ENCODE measurements at regions not wholly inside any gene's neighbourhood (a gene's known extent, or its start where the extent isn't known, plus 50 kb on each side); places are given as distances from the start of the nearest gene placed in this dataset.

DNA sequence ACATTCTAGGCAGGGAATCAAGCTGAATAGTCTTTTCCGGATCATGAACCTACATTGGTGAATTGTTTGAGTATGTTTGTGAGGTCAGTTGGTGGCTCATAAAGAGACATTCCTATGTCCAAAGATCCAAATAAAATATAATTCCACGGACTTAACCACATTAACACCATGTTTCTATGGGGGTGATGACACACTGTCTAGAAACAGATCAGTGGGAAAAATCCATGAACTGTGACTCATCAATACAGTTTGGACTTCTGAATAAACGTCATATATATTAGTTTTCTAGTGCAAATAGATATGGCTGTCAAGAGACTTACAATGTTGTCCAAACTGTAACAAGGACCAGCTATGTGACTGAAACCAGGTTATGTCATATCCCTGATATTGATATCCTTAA lies 509.9 kb upstream of the TYRP1 start:
- TF ChIP-seq, protein P1, sequence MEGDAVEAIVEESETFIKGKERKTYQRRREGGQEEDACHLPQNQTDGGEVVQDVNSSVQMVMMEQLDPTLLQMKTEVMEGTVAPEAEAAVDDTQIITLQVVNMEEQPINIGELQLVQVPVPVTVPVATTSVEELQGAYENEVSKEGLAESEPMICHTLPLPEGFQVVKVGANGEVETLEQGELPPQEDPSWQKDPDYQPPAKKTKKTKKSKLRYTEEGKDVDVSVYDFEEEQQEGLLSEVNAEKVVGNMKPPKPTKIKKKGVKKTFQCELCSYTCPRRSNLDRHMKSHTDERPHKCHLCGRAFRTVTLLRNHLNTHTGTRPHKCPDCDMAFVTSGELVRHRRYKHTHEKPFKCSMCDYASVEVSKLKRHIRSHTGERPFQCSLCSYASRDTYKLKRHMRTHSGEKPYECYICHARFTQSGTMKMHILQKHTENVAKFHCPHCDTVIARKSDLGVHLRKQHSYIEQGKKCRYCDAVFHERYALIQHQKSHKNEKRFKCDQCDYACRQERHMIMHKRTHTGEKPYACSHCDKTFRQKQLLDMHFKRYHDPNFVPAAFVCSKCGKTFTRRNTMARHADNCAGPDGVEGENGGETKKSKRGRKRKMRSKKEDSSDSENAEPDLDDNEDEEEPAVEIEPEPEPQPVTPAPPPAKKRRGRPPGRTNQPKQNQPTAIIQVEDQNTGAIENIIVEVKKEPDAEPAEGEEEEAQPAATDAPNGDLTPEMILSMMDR (conservative IDR thresholded peaks at IDR 0.05; ENCODE audit: control insufficient read depth, insufficient read depth, low read depth, low read length) = no peak
- H3K4me3 ChIP-seq (ENCODE audit: control insufficient read depth, low read depth, low read length) = no peak overlapping the region
- DNase-seq (ENCODE audit: low read depth) = peak; percentile 47

DNA sequence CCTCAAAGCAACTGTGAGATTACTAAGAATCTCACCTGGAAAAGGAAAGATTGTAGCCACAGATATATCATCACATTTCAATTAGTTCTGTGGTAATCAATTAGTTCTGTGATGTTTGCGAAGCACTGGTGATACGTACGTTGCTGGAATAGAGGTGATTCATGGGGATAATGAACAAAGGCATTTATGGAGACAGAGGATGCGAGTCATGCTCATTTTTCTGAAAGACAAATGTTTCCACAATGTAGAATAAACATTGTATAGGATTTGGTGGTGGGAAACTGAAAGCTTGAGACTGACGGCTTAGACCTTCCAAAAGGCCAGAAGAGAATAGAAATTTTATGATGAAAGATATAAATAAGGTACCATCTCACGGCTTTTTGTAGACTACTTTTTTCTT lies 507.3 kb upstream of the TYRP1 start:
- TF ChIP-seq, protein P1 (conservative IDR thresholded peaks at IDR 0.05; ENCODE audit: control insufficient read depth, insufficient read depth, low read depth, low read length) = no peak

DNA sequence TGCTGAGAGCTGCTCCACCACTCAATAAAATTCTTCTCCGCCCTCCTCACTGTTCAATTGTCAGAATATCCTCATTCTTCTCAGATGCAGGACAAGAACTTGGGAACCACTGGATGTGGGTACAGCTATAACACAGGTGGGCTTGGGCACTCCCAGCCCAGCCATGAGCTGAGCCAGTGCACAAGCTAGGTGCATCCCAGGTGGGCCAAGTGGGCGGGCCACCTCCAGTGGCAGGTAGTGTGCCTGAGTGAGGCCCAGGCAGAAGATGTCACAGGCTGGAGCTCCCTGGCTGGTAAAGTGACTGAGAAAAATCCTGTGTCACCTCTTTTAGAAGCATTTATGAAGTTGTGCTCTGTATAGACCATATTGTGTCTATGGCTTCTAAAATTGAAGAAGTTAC lies 501.6 kb upstream of the TYRP1 start:
- H3K4me3 ChIP-seq (ENCODE audit: control insufficient read depth, low read depth, low read length) = no peak overlapping the region
- no peak for DNase-seq (ENCODE audit: low read depth)
- TF ChIP-seq, protein P1 (conservative IDR thresholded peaks at IDR 0.05; ENCODE audit: control insufficient read depth, insufficient read depth, low read depth, low read length) = no peak

More for the DNA sequence above, 507.3 kb upstream of the TYRP1 start:
- no peak overlapping the region for H3K4me3 ChIP-seq (ENCODE audit: control insufficient read depth, low read depth, low read length)
- peak; percentile 47 for DNase-seq (ENCODE audit: low read depth)

DNA sequence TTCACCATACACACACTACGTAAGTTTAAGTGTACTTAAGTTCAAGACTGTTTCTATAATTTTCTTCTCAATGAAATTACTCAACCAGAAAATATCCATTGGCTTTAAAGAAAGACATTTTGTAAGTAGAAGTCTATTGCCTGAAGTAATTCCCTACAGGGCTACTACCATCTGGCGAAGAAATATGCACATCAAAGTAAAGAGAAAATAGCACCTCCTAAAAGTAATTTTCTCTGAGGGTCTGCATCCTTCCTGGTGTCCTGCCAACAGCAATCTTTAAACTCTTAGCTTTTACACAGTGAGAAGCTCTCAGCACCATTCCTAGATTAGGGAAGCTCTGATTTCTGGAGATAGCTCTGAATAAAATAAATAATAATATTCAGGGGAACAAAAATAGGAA lies 498.5 kb upstream of the TYRP1 start:
- DNase-seq (ENCODE audit: low read depth) = no peak
- TF ChIP-seq, protein P1 (conservative IDR thresholded peaks at IDR 0.05; ENCODE audit: control insufficient read depth, insufficient read depth, low read depth, low read length) = no peak
- H3K4me3 ChIP-seq (ENCODE audit: control insufficient read depth, low read depth, low read length) = no peak overlapping the region

DNA sequence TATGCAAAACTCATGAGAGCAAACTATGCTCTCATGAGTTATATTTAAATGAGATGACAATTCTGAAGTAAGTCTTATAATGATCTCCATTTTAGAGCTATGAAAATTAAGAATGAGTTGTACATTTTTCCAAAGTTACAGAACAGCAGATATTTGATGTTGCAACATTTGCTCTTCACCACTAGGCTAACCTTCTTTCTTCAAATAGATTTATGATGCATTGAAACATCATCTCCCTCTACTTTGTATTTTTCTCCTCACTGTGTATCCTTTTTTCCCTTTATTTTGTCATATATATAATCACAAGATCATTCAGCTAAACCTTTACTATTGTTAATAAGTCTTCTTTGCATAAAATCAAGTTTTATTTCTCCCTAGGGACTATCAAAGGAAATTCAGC lies 497.7 kb upstream of the TYRP1 start:
- TF ChIP-seq, protein P1 (conservative IDR thresholded peaks at IDR 0.05; ENCODE audit: control insufficient read depth, insufficient read depth, low read depth, low read length) = peak; percentile 1
- no peak for DNase-seq (ENCODE audit: low read depth)
- H3K4me3 ChIP-seq (ENCODE audit: control insufficient read depth, low read depth, low read length) = no peak overlapping the region

DNA sequence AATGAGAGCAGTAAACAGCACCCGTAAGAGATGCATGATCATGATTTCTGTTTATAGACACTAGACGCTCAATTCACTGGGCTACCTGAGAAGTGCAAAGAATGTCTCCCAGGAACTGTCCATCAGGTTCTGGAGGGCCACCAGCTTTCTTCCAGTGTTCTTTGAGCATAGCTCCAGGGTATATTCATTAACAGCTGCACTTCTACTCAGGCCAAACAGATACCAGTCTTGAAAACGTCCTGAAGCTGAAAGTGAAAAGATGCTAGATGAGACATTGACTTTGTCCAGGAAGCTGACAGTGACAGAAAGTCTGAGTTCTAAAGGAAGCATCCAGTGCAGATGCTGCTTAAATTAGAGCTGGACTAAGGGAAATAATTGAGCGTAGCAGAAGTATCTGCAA lies 488.7 kb upstream of the TYRP1 start:
- TF ChIP-seq, protein P1 (conservative IDR thresholded peaks at IDR 0.05; ENCODE audit: control insufficient read depth, insufficient read depth, low read depth, low read length) = no peak
- no peak for DNase-seq (ENCODE audit: low read depth)
- no peak overlapping the region for H3K4me3 ChIP-seq (ENCODE audit: control insufficient read depth, low read depth, low read length)

DNA sequence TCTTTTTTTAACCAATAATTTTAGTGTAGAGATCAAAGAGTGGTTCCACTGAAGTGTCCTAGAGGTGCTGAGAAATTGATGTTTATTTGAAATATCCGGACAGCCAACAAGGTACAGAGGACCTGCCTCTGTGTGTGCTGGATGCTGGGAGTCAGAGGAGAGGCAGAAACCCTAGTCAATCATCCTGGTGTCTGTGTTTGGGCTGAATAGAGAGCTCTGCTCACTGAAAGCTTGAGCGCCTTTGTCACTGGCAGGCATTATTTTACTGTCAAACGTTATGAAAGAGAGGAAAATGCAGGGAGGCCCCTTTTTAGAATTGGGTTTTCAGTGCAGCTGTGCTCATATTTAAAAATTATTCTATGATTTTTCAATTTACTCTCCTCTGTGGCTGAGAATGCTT lies 480.3 kb upstream of the TYRP1 start:
- no peak overlapping the region for H3K4me3 ChIP-seq (ENCODE audit: control insufficient read depth, low read depth, low read length)
- no peak for DNase-seq (ENCODE audit: low read depth)
- TF ChIP-seq, protein P1 (conservative IDR thresholded peaks at IDR 0.05; ENCODE audit: control insufficient read depth, insufficient read depth, low read depth, low read length) = no peak
